SK-N-SH (cell line): ENCODE measurements at regions not wholly inside any gene's neighbourhood (a gene's known extent, or its start where the extent isn't known, plus 50 kb on each side); places are given as distances from the start of the nearest gene placed in this dataset.

Source experiments
- EP300 ChIP-seq, 2 experiments: IDR thresholded peaks; 2 replicates each; pipeline versions ENCODE4 v1.4.0 to v1.6.1; 2012; ENCODE audit warnings: borderline replicate concordance in 1 of 2, low read depth in 1 of 2, low read length in 1 of 2
- TCF12 ChIP-seq: IDR thresholded peaks from 2 replicates; pipeline ENCODE4 v1.4.0; 2012
- TF ChIP-seq, protein P1 (sequence below): fragments of 200-600 bp; sonication (generic); IDR thresholded peaks from 2 replicates; pipeline ENCODE4 v1.6.1; 2017; ENCODE audit warnings: antibody characterized with exemption, mild to moderate bottlenecking, moderate library complexity
- TF ChIP-seq, protein P2 (sequence below): IDR thresholded peaks from 2 replicates; pipeline ENCODE4 v1.4.0; 2012; ENCODE audit warnings: low read depth, borderline replicate concordance

DNA sequence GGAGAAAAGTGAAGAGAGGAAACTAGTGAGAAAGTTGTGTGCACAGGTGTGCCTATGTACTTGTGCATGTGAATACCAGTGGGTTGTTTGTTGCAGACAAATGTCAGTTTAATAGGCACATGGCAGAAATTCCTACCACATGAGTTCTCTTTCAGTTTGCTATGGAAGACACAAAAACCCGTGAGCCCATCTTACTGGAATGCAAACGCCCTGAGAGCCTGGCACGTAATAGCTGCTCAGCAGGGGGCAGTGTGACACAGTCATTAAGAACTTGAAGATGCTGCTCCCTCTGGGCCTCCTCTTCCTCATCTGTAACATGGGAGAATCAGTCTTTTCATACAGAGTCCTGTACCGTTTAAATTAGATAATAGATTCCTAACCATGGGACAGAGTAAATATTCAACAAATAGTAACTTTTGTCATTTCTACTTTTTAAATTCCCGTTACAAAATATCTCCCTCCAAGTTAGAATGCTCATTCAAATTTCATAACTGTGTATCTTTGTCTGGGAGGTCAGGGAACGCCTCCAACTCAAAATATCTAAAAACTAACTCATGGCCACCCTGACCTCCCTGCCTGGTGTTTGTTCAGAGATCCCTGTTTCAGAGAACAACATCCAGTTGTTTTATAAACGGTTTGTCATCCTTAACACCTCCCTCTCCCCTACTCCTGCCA, 802.9 kb downstream of the MAFB start:
- TF ChIP-seq, protein P1, sequence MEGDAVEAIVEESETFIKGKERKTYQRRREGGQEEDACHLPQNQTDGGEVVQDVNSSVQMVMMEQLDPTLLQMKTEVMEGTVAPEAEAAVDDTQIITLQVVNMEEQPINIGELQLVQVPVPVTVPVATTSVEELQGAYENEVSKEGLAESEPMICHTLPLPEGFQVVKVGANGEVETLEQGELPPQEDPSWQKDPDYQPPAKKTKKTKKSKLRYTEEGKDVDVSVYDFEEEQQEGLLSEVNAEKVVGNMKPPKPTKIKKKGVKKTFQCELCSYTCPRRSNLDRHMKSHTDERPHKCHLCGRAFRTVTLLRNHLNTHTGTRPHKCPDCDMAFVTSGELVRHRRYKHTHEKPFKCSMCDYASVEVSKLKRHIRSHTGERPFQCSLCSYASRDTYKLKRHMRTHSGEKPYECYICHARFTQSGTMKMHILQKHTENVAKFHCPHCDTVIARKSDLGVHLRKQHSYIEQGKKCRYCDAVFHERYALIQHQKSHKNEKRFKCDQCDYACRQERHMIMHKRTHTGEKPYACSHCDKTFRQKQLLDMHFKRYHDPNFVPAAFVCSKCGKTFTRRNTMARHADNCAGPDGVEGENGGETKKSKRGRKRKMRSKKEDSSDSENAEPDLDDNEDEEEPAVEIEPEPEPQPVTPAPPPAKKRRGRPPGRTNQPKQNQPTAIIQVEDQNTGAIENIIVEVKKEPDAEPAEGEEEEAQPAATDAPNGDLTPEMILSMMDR: peak; percentile 61
- no peak for TF ChIP-seq EP300 (IDR thresholded peaks at IDR 0.05; ENCODE audit: borderline replicate concordance in 1 of 2, low read depth in 1 of 2, low read length in 1 of 2)
- TF ChIP-seq TCF12: no peak
- TF ChIP-seq, protein P2, sequence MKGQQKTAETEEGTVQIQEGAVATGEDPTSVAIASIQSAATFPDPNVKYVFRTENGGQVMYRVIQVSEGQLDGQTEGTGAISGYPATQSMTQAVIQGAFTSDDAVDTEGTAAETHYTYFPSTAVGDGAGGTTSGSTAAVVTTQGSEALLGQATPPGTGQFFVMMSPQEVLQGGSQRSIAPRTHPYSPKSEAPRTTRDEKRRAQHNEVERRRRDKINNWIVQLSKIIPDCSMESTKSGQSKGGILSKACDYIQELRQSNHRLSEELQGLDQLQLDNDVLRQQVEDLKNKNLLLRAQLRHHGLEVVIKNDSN: no peak
